Left colon (tissue), 2 donors: ENCODE measurements at regions not wholly inside any gene's neighbourhood (a gene's known extent, or its start where the extent isn't known, plus 50 kb on each side); places are given as distances from the start of the nearest gene placed in this dataset.

ENCODE experiments used
- ATAC-seq: fragments of 200-7000 bp; cut with Tn5 transposase; one replicate; pipeline ENCODE4 v1.9.1; 2020; ENCODE audit warnings: mild to moderate bottlenecking, moderate library complexity
- DNase-seq, 2 donors: peaks; one replicate each; pipeline ENCODE4 v3.0.0-alpha.2; 2020
- intact Hi-C, 2 donors: fragments of 100-400 bp; cut with DNase I in 1 of 2; cut with micrococcal nuclease in 1 of 2; formaldehyde crosslinking; loops; one replicate each; pipeline versions ENCODE4 v1.11.2 to v1.14.0; 2022; cut with DNase I, micrococcal nuclease
- donor health status: DM: no; HTN: no; CAD: no.
- donor health status: DM: yes; HTN: yes; CAD: no.

- peak; percentile 76 for ATAC-seq
- intact Hi-C loops: no loop called here
- no peak for DNase-seq
Observed at GRCh38 chrX:30957753-30958152, 68.7 kb upstream of the TAB3 start.

DNA sequence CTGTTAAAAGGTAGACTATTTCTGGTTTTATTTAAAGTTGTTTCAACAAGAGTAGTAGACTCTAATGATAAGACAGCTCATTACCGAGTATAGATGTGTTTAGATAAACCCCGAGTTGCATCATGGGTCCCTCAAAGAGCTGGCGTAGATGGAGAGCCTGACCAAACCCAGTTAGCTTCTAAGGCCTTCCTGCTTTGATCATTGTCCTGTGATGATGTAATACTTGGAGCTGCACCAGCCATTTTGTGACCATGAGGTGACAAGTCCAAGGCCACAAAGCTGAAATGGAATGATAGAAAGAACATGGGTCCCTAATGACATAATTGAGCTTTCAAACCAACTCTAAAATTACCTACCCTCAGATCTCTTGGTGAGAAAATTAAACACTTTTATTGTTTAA, 66.6 kb upstream of the TAB3 start:
- intact Hi-C loops: no loop called here
- ATAC-seq: no peak

GRCh38 chrX:30951003-30951402, 61.9 kb upstream of the TAB3 start:
- DNase-seq (no peak), ATAC-seq (peak; percentile 59)
- intact Hi-C loops: no loop called here

More for the DNA sequence above, 66.6 kb upstream of the TAB3 start:
- no peak for DNase-seq

- ATAC-seq: no peak
- intact Hi-C loops: no loop called here
- DNase-seq: no peak
Observed at GRCh38 chrX:30950391-30950790, 61.3 kb upstream of the TAB3 start.

GRCh38 chrX:30949554-30949953, 60.5 kb upstream of the TAB3 start:
- DNase-seq: no peak
- intact Hi-C loops: no loop called here
- no peak for ATAC-seq

- intact Hi-C loops: no loop called here
- DNase-seq (no peak), ATAC-seq (no peak)
Observed at GRCh38 chrX:30948626-30949025, 59.6 kb upstream of the TAB3 start.

GRCh38 chrX:30948051-30948450, 59.0 kb upstream of the TAB3 start:
- DNase-seq (no peak), ATAC-seq (no peak)
- intact Hi-C loops: no loop called here

- intact Hi-C loops: no loop called here
- DNase-seq (no peak), ATAC-seq (peak; percentile 88)
Observed at GRCh38 chrX:30943984-30944383, 54.9 kb upstream of the TAB3 start.

DNA sequence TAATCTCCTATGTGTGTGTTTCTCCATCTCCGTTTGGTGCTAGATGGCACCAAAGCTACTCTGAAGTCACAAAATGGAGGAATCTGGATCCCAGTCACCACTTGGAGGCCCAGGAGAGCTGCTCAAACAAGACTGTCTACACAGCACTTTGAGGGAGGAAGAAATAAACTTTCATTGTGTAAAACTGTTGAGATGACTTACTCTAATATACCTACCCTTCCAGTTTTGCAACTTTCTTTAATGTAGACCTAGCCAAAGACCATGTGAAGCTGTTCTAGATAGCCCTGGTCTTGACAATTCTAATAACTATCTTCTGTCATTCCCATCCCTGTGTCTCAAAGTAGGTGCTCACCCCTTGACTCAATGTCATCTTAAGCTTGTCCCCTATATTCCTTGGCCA, 52.8 kb upstream of the TAB3 start:
- intact Hi-C loops: no loop called here
- ATAC-seq (peak; percentile 20), DNase-seq (no peak)

DNA sequence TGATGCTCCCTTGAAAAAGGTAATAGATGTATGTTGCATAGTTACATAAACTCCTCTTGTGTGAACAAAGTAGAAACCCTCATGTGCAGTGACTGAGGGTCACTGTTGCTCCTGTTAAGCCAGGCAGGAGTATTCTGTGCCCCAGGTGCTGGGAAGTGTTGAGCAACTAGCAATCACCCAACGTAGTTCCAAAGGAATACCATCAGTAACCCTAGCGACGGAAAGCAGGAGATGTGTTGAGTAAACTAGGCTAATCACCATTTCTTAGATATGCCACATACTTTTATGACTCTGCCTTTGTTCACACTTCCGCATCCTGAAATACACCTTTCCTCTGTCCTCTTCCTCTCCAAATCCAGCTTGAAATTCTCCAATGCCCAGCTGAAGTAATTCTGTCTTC, 50.9 kb upstream of the TAB3 start:
- intact Hi-C loops: no loop called here
- peak; percentile 8 to 35 for DNase-seq
- peak; percentile 80 for ATAC-seq
